DOHH2 (cell line): ENCODE measurements at regions not wholly inside any gene's neighbourhood (a gene's known extent, or its start where the extent isn't known, plus 50 kb on each side); places are given as distances from the start of the nearest gene placed in this dataset.

Experiments used
- CTCF ChIP-seq: fragments of 200-600 bp; sonication (generic); IDR thresholded peaks from one replicate; pipeline ENCODE4 v1.5.1; 2014; ENCODE audit warnings: antibody characterized with exemption, mild to moderate bottlenecking, low read depth, low read length; ENCODE audit not compliant: poor library complexity, severe bottlenecking
- EZH2phosphoT487 ChIP-seq: fragments of 200-600 bp; sonication (generic); IDR thresholded peaks from 2 replicates; pipeline ENCODE4 v1.6.1; 2017; ENCODE audit warnings: borderline replicate concordance, mild to moderate bottlenecking, antibody characterized with exemption, low read length, moderate library complexity, mixed read lengths

GRCh38 chr3:96182756-96183155 lies 631.6 kb upstream of the EPHA6 start:
- no peak for TF ChIP-seq CTCF
- no peak for TF ChIP-seq EZH2phosphoT487
